Stomach (tissue), 8 donors: ENCODE measurements at regions not wholly inside any gene's neighbourhood (a gene's known extent, or its start where the extent isn't known, plus 50 kb on each side); places are given as distances from the start of the nearest gene placed in this dataset.

Source experiments
- DNase-seq, 2 donors: peaks; one replicate each; pipeline versions ENCODE4 v3.0.0 to v3.0.0-alpha.2; 2013 to 2019
- H3K27ac ChIP-seq, 5 donors: fragments of 200-600 bp in 4 of 5; sonication (generic) in 4 of 5; one replicate each; pipeline ENCODE4 v1.5.1; 2013 to 2019; ENCODE audit warnings: mild to moderate bottlenecking in 1 of 5, moderate library complexity in 1 of 5
- H3K27me3 ChIP-seq, 3 donors: fragments of 200-600 bp; sonication (generic); one replicate each; pipeline ENCODE4 v1.5.1; 2017 to 2019; ENCODE audit warnings: mixed run types in 1 of 3
- H3K36me3 ChIP-seq, 4 donors: fragments of 200-600 bp; sonication (generic); 1 replicate in 3 of 4; 2 replicates in 1 of 4; pipeline ENCODE4 v1.5.1; 2016 to 2019
- H3K4me1 ChIP-seq, 4 donors: fragments of 200-600 bp; sonication (generic); one replicate each; pipeline ENCODE4 v1.5.1; 2016 to 2019
- H3K4me3 ChIP-seq, 4 donors: fragments of 200-600 bp; sonication (generic) in 3 of 4; one replicate each; pipeline ENCODE4 v1.5.1; 2016 to 2019; ENCODE audit warnings: mild to moderate bottlenecking in 1 of 4
- H3K9me3 ChIP-seq, 4 donors: fragments of 200-600 bp; sonication (generic); one replicate each; pipeline ENCODE4 v1.5.1; 2016 to 2019
- EP300 ChIP-seq: sonication (generic); formaldehyde crosslinking; IDR thresholded peaks from one replicate; pipeline ENCODE4 v1.6.1; 2017; ENCODE audit warnings: antibody characterized with exemption
- POLR2A ChIP-seq, 4 donors: fragments of 450-650 bp; IDR thresholded peaks; one replicate each; pipeline ENCODE4 v1.6.1; 2016; ENCODE audit warnings: antibody characterized with exemption in 4 of 4, control low read depth in 2 of 4, mild to moderate bottlenecking in 1 of 4, moderate library complexity in 1 of 4
- POLR2AphosphoS5 ChIP-seq, 3 donors: sonication (generic); formaldehyde crosslinking; IDR thresholded peaks; one replicate each; pipeline ENCODE4 v1.6.1; 2016; ENCODE audit warnings: antibody characterized with exemption in 3 of 3
- WGBS, 5 donors: extraction: QIAGEN DNeasy Blood & Tissue Kit in 3 of 5; methylation state at CpG; one replicate each; pipeline versions ENCODE4 v1.1.5 to v1.1.7; 2013 to 2018; 5-methylcytosine and 5-hydroxymethylcytosine counted together
- intact Hi-C: fragments of 100-400 bp; cut with DNase I; formaldehyde crosslinking; loops from one replicate; pipeline ENCODE4 v1.15.1; 2023; ENCODE audit warnings: low total_unique reads
- TF ChIP-seq, protein P1 (sequence below), 7 experiments: fragments of 450-650 bp in 4 of 7; fragments of 200-600 bp in 3 of 7; sonication (generic) in 3 of 7; IDR thresholded peaks; one replicate each; pipeline ENCODE4 v1.5.1; 2016 to 2019; ENCODE audit warnings: antibody characterized with exemption in 7 of 7, control low read depth in 2 of 7, mild to moderate bottlenecking in 1 of 7
- donor health status: healthy with polysubstance abuse.
- donor health status: Bipolar disorder and iron deficiency.
- donor health status: healthy.

DNA sequence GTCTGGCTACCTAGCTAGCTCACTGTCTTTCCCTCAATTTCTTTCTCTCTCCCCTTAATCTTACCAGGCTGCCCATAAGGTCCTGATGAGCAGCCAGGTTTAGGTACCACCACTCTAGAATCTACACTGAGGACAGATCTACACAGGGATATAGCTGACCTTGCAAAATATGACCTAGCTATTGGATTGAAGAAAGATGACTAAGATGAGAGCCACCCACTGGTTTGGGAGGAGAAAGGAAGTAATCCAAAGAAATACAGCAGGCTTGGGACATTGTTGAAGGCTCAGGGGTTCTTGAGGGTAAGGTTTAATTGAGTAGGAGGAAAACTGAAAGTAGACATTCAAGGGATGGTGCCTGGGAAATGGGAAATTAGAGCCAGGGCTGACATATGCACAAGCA is 142.0 kb upstream of the TMC3 start:
- no peak for TF ChIP-seq POLR2AphosphoS5 (IDR thresholded peaks at IDR 0.05)
- no peak for TF ChIP-seq EP300
- no peak for TF ChIP-seq POLR2A (IDR thresholded peaks at IDR 0.05)
- TF ChIP-seq, protein P1, sequence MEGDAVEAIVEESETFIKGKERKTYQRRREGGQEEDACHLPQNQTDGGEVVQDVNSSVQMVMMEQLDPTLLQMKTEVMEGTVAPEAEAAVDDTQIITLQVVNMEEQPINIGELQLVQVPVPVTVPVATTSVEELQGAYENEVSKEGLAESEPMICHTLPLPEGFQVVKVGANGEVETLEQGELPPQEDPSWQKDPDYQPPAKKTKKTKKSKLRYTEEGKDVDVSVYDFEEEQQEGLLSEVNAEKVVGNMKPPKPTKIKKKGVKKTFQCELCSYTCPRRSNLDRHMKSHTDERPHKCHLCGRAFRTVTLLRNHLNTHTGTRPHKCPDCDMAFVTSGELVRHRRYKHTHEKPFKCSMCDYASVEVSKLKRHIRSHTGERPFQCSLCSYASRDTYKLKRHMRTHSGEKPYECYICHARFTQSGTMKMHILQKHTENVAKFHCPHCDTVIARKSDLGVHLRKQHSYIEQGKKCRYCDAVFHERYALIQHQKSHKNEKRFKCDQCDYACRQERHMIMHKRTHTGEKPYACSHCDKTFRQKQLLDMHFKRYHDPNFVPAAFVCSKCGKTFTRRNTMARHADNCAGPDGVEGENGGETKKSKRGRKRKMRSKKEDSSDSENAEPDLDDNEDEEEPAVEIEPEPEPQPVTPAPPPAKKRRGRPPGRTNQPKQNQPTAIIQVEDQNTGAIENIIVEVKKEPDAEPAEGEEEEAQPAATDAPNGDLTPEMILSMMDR (IDR thresholded peaks at IDR 0.05): no peak
- Histone ChIP-seq H3K4me3 (no peak overlapping the region), H3K4me1 (no peaks in the 10 kb centered on the region), H3K9me3 (no peaks in the 10 kb centered on the region), H3K27me3 (no peaks in the 10 kb centered on the region), H3K36me3 (no peaks in the 10 kb centered on the region), H3K27ac (no peak overlapping the region)
- DNase-seq: no peak
- intact Hi-C loops: no loop called here

DNA sequence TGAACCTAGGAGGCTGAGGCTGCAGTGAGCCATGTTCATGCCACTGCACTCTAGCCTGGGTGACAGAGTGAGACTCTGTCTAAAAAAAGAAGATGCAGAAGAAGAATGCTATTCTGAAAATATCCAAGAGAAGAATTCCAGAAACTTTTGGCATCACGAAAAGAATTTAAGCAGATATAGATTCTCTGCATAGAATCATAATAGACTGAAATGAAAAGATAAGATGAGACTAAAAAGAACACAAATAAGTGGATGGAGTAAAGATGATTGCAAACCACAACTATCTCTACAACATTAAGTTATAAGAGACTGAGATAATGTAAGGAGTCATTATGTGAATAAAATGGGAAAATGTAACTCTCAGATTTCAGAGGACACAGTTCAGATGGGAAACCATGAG is 140.7 kb upstream of the TMC3 start:
- Histone ChIP-seq H3K4me3 (no peak overlapping the region), H3K4me1 (no peaks in the 10 kb centered on the region), H3K36me3 (no peaks in the 10 kb centered on the region), H3K9me3 (no peaks in the 10 kb centered on the region), H3K27ac (no peak overlapping the region), H3K27me3 (no peaks in the 10 kb centered on the region)
- TF ChIP-seq, protein P1 (IDR thresholded peaks at IDR 0.05): no peak
- TF ChIP-seq POLR2A (IDR thresholded peaks at IDR 0.05): no peak
- TF ChIP-seq EP300: no peak
- no peak for TF ChIP-seq POLR2AphosphoS5 (IDR thresholded peaks at IDR 0.05)
- WGBS, 5 donors: 77 to 89% (median 85%) methylated on average over 1 of the region's 1 CpG
- DNase-seq: no peak
- intact Hi-C loops: no loop called here

DNA sequence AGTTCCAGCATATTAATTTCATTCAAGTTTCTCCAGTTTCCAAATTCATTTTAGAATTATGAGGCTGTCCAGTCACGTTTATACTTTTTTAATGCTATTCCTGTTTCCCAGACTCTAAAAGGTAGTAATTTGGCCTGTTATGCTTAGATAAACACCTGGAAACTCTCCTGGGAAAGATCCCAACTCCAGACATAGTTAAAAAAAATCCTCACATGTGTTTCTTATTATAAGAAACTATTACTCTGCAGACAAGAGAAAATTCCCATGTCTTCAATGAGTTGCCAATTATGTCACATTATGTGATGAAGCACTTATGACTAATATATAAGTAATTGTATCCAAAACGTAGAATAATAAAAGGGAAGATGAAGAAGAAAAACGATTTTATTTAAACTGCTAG is 137.1 kb upstream of the TMC3 start:
- Histone ChIP-seq H3K4me1 (no peaks in the 10 kb centered on the region), H3K36me3 (no peaks in the 10 kb centered on the region), H3K9me3 (no peaks in the 10 kb centered on the region), H3K4me3 (no peak overlapping the region), H3K27ac (no peak overlapping the region), H3K27me3 (no peaks in the 10 kb centered on the region)
- intact Hi-C loops: no loop called here
- peak in 1 of 2 donors; percentile 38 for DNase-seq
- 43 to 57% (median 51%) methylated on average over 3 of the region's 3 CpGs for WGBS, 5 donors
- TF ChIP-seq POLR2A (IDR thresholded peaks at IDR 0.05) (no peak), POLR2AphosphoS5 (IDR thresholded peaks at IDR 0.05) (no peak), EP300 (no peak)
- TF ChIP-seq, protein P1 (IDR thresholded peaks at IDR 0.05): no peak

DNA sequence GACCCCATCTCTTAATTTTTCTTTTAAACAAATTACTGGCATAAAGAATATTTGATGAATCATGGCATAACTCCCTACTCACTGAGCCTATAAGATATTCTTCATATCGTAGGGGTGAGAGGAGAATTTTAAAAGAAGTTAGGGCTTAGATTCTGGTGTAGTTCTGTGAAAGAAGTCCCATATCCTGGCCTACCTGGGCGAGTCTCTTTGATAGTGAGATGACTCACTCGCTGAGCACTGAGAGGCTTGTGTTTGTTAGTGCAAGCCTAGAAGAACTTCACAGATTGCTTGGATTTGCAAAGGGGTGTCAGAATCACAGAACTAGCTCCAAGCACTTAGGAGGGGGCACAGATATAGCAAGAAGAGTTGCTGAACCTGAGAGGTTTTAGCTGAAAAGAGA is 133.8 kb upstream of the TMC3 start:
- TF ChIP-seq, protein P1 (IDR thresholded peaks at IDR 0.05): no peak
- TF ChIP-seq EP300: no peak
- no peak for TF ChIP-seq POLR2AphosphoS5 (IDR thresholded peaks at IDR 0.05)
- no peak for TF ChIP-seq POLR2A (IDR thresholded peaks at IDR 0.05)

More for the DNA sequence above, 133.8 kb upstream of the TMC3 start:
- Histone ChIP-seq H3K36me3 (no peaks in the 10 kb centered on the region), H3K4me1 (no peaks in the 10 kb centered on the region), H3K9me3 (no peaks in the 10 kb centered on the region), H3K27ac (no peak overlapping the region), H3K27me3 (no peaks in the 10 kb centered on the region), H3K4me3 (no peak overlapping the region)
- no peak for DNase-seq
- intact Hi-C loops: no loop called here
- 39 to 61% (median 51%) methylated on average over 3 of the region's 3 CpGs for WGBS, 5 donors
